GM18507 (cell line): ENCODE measurements at regions not wholly inside any gene's neighbourhood (a gene's known extent, or its start where the extent isn't known, plus 50 kb on each side); places are given as distances from the start of the nearest gene placed in this dataset.

ENCODE experiments used
- DNase-seq: peaks from one replicate; pipeline ENCODE4 v3.0.0; 2011; ENCODE audit warnings: low read depth; ENCODE audit not compliant: insufficient read length; ENCODE audit errors: extremely low spot score
- FAIRE-seq: peaks from 2 replicates; lab custom pipeline; 2011; peaks lifted over from hg19 to GRCh38; lab: Jason Lieb, UNC

- FAIRE-seq (no peak), DNase-seq (no peak)
These were observed 456.2 kb upstream of the SALL1 start for GRCh38 chr16:51607201-51607651.

- FAIRE-seq: no peak
- DNase-seq: no peak
These were observed 445.2 kb upstream of the SALL1 start for GRCh38 chr16:51596247-51596646.

- FAIRE-seq: no peak
These were observed 441.6 kb upstream of the SALL1 start for GRCh38 chr16:51592535-51593300.

GRCh38 chr16:51592001-51592501, 441.0 kb upstream of the SALL1 start:
- FAIRE-seq (no peak), DNase-seq (no peak)

More at GRCh38 chr16:51592535-51593300, 441.6 kb upstream of the SALL1 start:
- no peak for DNase-seq

GRCh38 chr16:51591480-51591879, 440.4 kb upstream of the SALL1 start:
- DNase-seq (no peak), FAIRE-seq (no peak)

GRCh38 chr16:51579652-51580360, 428.7 kb upstream of the SALL1 start:
- FAIRE-seq: no peak
- DNase-seq: no peak

GRCh38 chr16:51577621-51578303, 426.7 kb upstream of the SALL1 start:
- FAIRE-seq (no peak), DNase-seq (no peak)

GRCh38 chr16:51576498-51577195, 425.6 kb upstream of the SALL1 start:
- DNase-seq: no peak
- no peak for FAIRE-seq

GRCh38 chr16:51573191-51573590, 422.1 kb upstream of the SALL1 start:
- no peak for FAIRE-seq
- DNase-seq: no peak

GRCh38 chr16:51569203-51569931, 418.3 kb upstream of the SALL1 start:
- FAIRE-seq: no peak

GRCh38 chr16:51567911-51568310, 416.8 kb upstream of the SALL1 start:
- FAIRE-seq (no peak), DNase-seq (no peak)

More at GRCh38 chr16:51569203-51569931, 418.3 kb upstream of the SALL1 start:
- DNase-seq: no peak

GRCh38 chr16:51565184-51565583, 414.1 kb upstream of the SALL1 start:
- FAIRE-seq (no peak), DNase-seq (no peak)

- DNase-seq: no peak
- FAIRE-seq: peak; percentile 54
These were observed 411.8 kb upstream of the SALL1 start for GRCh38 chr16:51562891-51563290.

- no peak for FAIRE-seq
- DNase-seq: no peak
These were observed 408.8 kb upstream of the SALL1 start for GRCh38 chr16:51559901-51560300.

GRCh38 chr16:51557670-51558069, 406.6 kb upstream of the SALL1 start:
- DNase-seq (no peak), FAIRE-seq (no peak)

GRCh38 chr16:51556694-51557340, 405.7 kb upstream of the SALL1 start:
- DNase-seq: no peak
- FAIRE-seq: no peak

- FAIRE-seq (no peak), DNase-seq (no peak)
These were observed 402.8 kb upstream of the SALL1 start for GRCh38 chr16:51553910-51554309.

GRCh38 chr16:51553314-51553713, 402.2 kb upstream of the SALL1 start:
- DNase-seq (no peak), FAIRE-seq (no peak)
